ENCODE measurements at regions not wholly inside any gene's neighbourhood (a gene's known extent, or its start where the extent isn't known, plus 50 kb on each side); places are given as distances from the start of the nearest gene placed in this dataset.

- DNase-seq: no peak
Measured at GRCh38 chr18:61194726-61195125, 138.5 kb upstream of the CDH20 start.

- DNase-seq: no peak
Measured at GRCh38 chr18:61196750-61197149, 136.5 kb upstream of the CDH20 start.

- DNase-seq: no peak
Measured at GRCh38 chr18:61198486-61198885, 134.7 kb upstream of the CDH20 start.

- DNase-seq: no peak
Measured at GRCh38 chr18:61199171-61199848, 133.9 kb upstream of the CDH20 start.

- peak; percentile 33 for DNase-seq
Measured at GRCh38 chr18:61201511-61201910, 131.7 kb upstream of the CDH20 start.

- DNase-seq: no peak
Measured at GRCh38 chr18:61203151-61203550, 130.1 kb upstream of the CDH20 start.

GRCh38 chr18:61209801-61210200 is 123.4 kb upstream of the CDH20 start:
- DNase-seq: peak; percentile 85

- DNase-seq: no peak
Measured at GRCh38 chr18:61216051-61216450, 117.2 kb upstream of the CDH20 start.

GRCh38 chr18:61222206-61222605 is 111.0 kb upstream of the CDH20 start:
- no peak for DNase-seq

- DNase-seq: no peak
Measured at GRCh38 chr18:61225336-61225735, 107.9 kb upstream of the CDH20 start.

GRCh38 chr18:61236356-61237057 is 96.7 kb upstream of the CDH20 start:
- no peak for DNase-seq

GRCh38 chr18:61237529-61237928 is 95.7 kb upstream of the CDH20 start:
- DNase-seq: no peak

- DNase-seq: no peak
Measured at GRCh38 chr18:61239051-61239450, 94.2 kb upstream of the CDH20 start.

GRCh38 chr18:61241260-61241853 is 91.9 kb upstream of the CDH20 start:
- no peak for DNase-seq

- no peak for DNase-seq
Measured at GRCh38 chr18:61244632-61245031, 88.6 kb upstream of the CDH20 start.

GRCh38 chr18:61245276-61245675 is 88.0 kb upstream of the CDH20 start:
- DNase-seq: no peak

GRCh38 chr18:61248589-61248988 is 84.6 kb upstream of the CDH20 start:
- DNase-seq: no peak

GRCh38 chr18:61256291-61256690 is 76.9 kb upstream of the CDH20 start:
- DNase-seq: no peak

- no peak for DNase-seq
Measured at GRCh38 chr18:61261870-61262269, 71.4 kb upstream of the CDH20 start.

GRCh38 chr18:61272793-61273192 is 60.4 kb upstream of the CDH20 start:
- no peak for DNase-seq

- no peak for DNase-seq
Measured at GRCh38 chr18:61273533-61273932, 59.7 kb upstream of the CDH20 start.

- DNase-seq: no peak
Measured at GRCh38 chr18:61274416-61274960, 58.7 kb upstream of the CDH20 start.

- DNase-seq: no peak
Measured at GRCh38 chr18:61277808-61278207, 55.4 kb upstream of the CDH20 start.

- DNase-seq: no peak
Measured at GRCh38 chr18:61281431-61281830, 51.8 kb upstream of the CDH20 start.
